A549 (cell line): ENCODE measurements at regions not wholly inside any gene's neighbourhood (a gene's known extent, or its start where the extent isn't known, plus 50 kb on each side); places are given as distances from the start of the nearest gene placed in this dataset.

ENCODE experiments used
- ATAC-seq, 2 experiments: fragments of 200-7000 bp in 1 of 2; fragments of >200 bp in 1 of 2; cut with Nextera tagmentation in 1 of 2; cut with Tn5 transposase in 1 of 2; 3 replicates each; pipeline versions ENCODE4 v1.8.0 to v1.9.1; 2018 to 2020; ENCODE audit warnings: mild to moderate bottlenecking in 1 of 2, moderate library complexity in 1 of 2
- CTCF ChIA-PET: fragments of 300-600 bp; sonication (Branson Sonifier 250); formaldehyde crosslinking; extraction: SDS; loops from one replicate; lab custom pipeline; 2021; ENCODE audit warnings: antibody characterized with exemption, inconsistent platforms; lab: Yijun Ruan, JAX
- POLR2A ChIA-PET: fragments of 350-600 bp; formaldehyde crosslinking; extraction: SDS; loops from one replicate; lab custom pipeline; 2021; ENCODE audit warnings: antibody characterized with exemption, inconsistent platforms; lab: Yijun Ruan, JAX
- DNase-seq, 2 experiments: peaks; one replicate each; pipeline versions ENCODE4 v3.0.0 to v3.0.0-alpha.2; 2011 to 2016; ENCODE audit warnings: low read depth in 1 of 2, low spot score in 1 of 2
- FAIRE-seq: peaks from 2 replicates; lab custom pipeline; 2011; peaks lifted over from hg19 to GRCh38; lab: Jason Lieb, UNC
- H3K27ac ChIP-seq, 2 experiments: fragments of >200 bp; sonication (Bioruptor Twin); formaldehyde crosslinking; 3 replicates each; pipeline ENCODE4 v1.5.1; 2016 to 2017
- H3K4me1 ChIP-seq: fragments of >200 bp; sonication (Bioruptor Twin); formaldehyde crosslinking; 3 replicates; pipeline ENCODE4 v1.6.1; 2016
- H3K4me2 ChIP-seq: fragments of >200 bp; sonication (Bioruptor Twin); formaldehyde crosslinking; 3 replicates; pipeline ENCODE4 v1.6.1; 2016
- H3K4me3 ChIP-seq: fragments of >200 bp; sonication (Bioruptor Twin); formaldehyde crosslinking; 3 replicates; pipeline ENCODE4 v1.5.1; 2016
- H3K9me3 ChIP-seq: fragments of >200 bp; sonication (Bioruptor Twin); formaldehyde crosslinking; 3 replicates; pipeline ENCODE4 v1.6.1; 2016
- BCL3 ChIP-seq: fragments of >200 bp; sonication (Bioruptor Twin); formaldehyde crosslinking; IDR thresholded peaks from 3 replicates; pipeline ENCODE4 v1.6.1; 2016
- CHD4 ChIP-seq: fragments of 200-600 bp; sonication (generic); IDR thresholded peaks from 2 replicates; pipeline ENCODE4 v1.6.1; 2016; ENCODE audit warnings: antibody characterized with exemption, mild to moderate bottlenecking, borderline replicate concordance
- E2F6 ChIP-seq: IDR thresholded peaks from 2 replicates; pipeline ENCODE4 v1.6.1; 2012; ENCODE audit warnings: low read depth, borderline replicate concordance
- ESRRA ChIP-seq: fragments of 150-350 bp; IDR thresholded peaks from 2 replicates; pipeline ENCODE4 v1.6.1; 2014; ENCODE audit warnings: mild to moderate bottlenecking, low read length, borderline replicate concordance
- FOSL2 ChIP-seq, 2 experiments: fragments of 450-650 bp in 1 of 2; fragments of >200 bp in 1 of 2; sonication (Bioruptor Twin) in 1 of 2; formaldehyde crosslinking; IDR thresholded peaks; 2 replicates each; pipeline versions ENCODE4 v1.5.0 to v1.6.1; 2016 to 2020; ENCODE audit warnings: mild to moderate bottlenecking in 1 of 2, moderate library complexity in 1 of 2
- HDAC2 ChIP-seq: fragments of 200-600 bp; sonication (generic); IDR thresholded peaks from 2 replicates; pipeline ENCODE4 v1.6.1; 2016
- HOXA7 ChIP-seq: fragments of 250-450 bp; sonication (Bioruptor Pico); IDR thresholded peaks from 2 replicates; pipeline ENCODE4 v1.5.0; 2020; ENCODE audit warnings: mild to moderate bottlenecking, moderate library complexity
- HOXB5 ChIP-seq: fragments of 250-450 bp; sonication (Bioruptor Pico); IDR thresholded peaks from 2 replicates; pipeline ENCODE4 v1.5.0; 2020; ENCODE audit warnings: mild to moderate bottlenecking, moderate library complexity
- JUN ChIP-seq, 2 experiments: fragments of >200 bp; sonication (Bioruptor Twin); formaldehyde crosslinking; IDR thresholded peaks; 2 replicates in 1 of 2; 3 replicates in 1 of 2; pipeline ENCODE4 v1.6.1; 2016 to 2017
- JUNB ChIP-seq: fragments of >200 bp; sonication (Bioruptor Twin); formaldehyde crosslinking; IDR thresholded peaks from 2 replicates; pipeline ENCODE4 v1.6.1; 2016
- KDM1A ChIP-seq: fragments of 200-600 bp; sonication (generic); IDR thresholded peaks from 2 replicates; pipeline ENCODE4 v1.6.1; 2016; ENCODE audit warnings: low read depth, mild to moderate bottlenecking
- KDM5A ChIP-seq: fragments of 200-600 bp; sonication (generic); IDR thresholded peaks from 2 replicates; pipeline ENCODE4 v1.6.1; 2016; ENCODE audit warnings: antibody characterized with exemption, mild to moderate bottlenecking
- NFE2L2 ChIP-seq: fragments of 150-350 bp; conservative IDR thresholded peaks from 2 replicates; pipeline ENCODE4 v1.6.1; 2014; ENCODE audit warnings: low read length
- PBX3 ChIP-seq: IDR thresholded peaks from 2 replicates; pipeline ENCODE4 v1.6.1; 2012
- RAD21 ChIP-seq, 2 experiments: fragments of >200 bp in 1 of 2; sonication (Bioruptor Twin) in 1 of 2; formaldehyde crosslinking in 1 of 2; IDR thresholded peaks in 1 of 2; conservative IDR thresholded peaks in 1 of 2; 2 replicates in 1 of 2; 3 replicates in 1 of 2; pipeline ENCODE4 v1.6.1; 2012 to 2018; ENCODE audit warnings: inconsistent platforms in 1 of 2
- RARB ChIP-seq: fragments of 250-450 bp; sonication (Bioruptor Pico); IDR thresholded peaks from 2 replicates; pipeline ENCODE4 v1.8.0; 2021; ENCODE audit warnings: mild to moderate bottlenecking, moderate library complexity
- RCOR1 ChIP-seq: fragments of 150-350 bp; IDR thresholded peaks from 2 replicates; pipeline ENCODE4 v1.6.1; 2014; ENCODE audit warnings: antibody characterized with exemption, low read length, low read depth
- REST ChIP-seq: fragments of 200-600 bp; sonication (generic); IDR thresholded peaks from 2 replicates; pipeline ENCODE4 v1.6.1; 2016; ENCODE audit warnings: antibody characterized with exemption, mild to moderate bottlenecking, moderate library complexity
- RFX5 ChIP-seq: fragments of 450-650 bp; IDR thresholded peaks from 2 replicates; pipeline ENCODE4 v1.7.1; 2014; ENCODE audit warnings: antibody characterized with exemption, mild to moderate bottlenecking, moderate library complexity
- RNF2 ChIP-seq: fragments of 200-600 bp; sonication (generic); IDR thresholded peaks from 2 replicates; pipeline ENCODE4 v1.6.1; 2016; ENCODE audit warnings: low read depth, mild to moderate bottlenecking, antibody characterized with exemption, moderate library complexity, borderline replicate concordance
- SMC3 ChIP-seq: fragments of >200 bp; sonication (Bioruptor Twin); formaldehyde crosslinking; IDR thresholded peaks from 3 replicates; pipeline ENCODE4 v1.6.1; 2018; ENCODE audit warnings: inconsistent platforms
- SREBF2 ChIP-seq: fragments of 450-650 bp; IDR thresholded peaks from 2 replicates; pipeline ENCODE4 v1.6.1; 2014; ENCODE audit warnings: mild to moderate bottlenecking, moderate library complexity
- TFCP2L1 ChIP-seq: fragments of 250-450 bp; sonication (Bioruptor Pico); IDR thresholded peaks from 2 replicates; pipeline ENCODE4 v1.5.0; 2021; ENCODE audit warnings: mild to moderate bottlenecking
- TP53 ChIP-seq: fragments of 250-450 bp; sonication (Bioruptor Pico); IDR thresholded peaks from 2 replicates; pipeline ENCODE4 v1.5.0; 2021; ENCODE audit warnings: mild to moderate bottlenecking, moderate library complexity
- ZC3H11A ChIP-seq: fragments of 450-650 bp; IDR thresholded peaks from 2 replicates; pipeline ENCODE4 v1.6.1; 2014; ENCODE audit warnings: antibody characterized with exemption, mild to moderate bottlenecking
- ZFP36 ChIP-seq: fragments of 450-650 bp; IDR thresholded peaks from 2 replicates; pipeline ENCODE4 v1.6.1; 2014; ENCODE audit warnings: borderline replicate concordance; ENCODE audit not compliant: partially characterized antibody
- WGBS: methylation state at CpG from one replicate; pipeline ENCODE4 v1.1.6; 2017; ENCODE audit errors: missing lambda C conversion rate; 5-methylcytosine and 5-hydroxymethylcytosine counted together
- TF ChIP-seq, protein P1 (sequence below): fragments of >200 bp; sonication (Bioruptor Twin); formaldehyde crosslinking; IDR thresholded peaks from 3 replicates; pipeline ENCODE4 v1.5.1; 2016

DNA sequence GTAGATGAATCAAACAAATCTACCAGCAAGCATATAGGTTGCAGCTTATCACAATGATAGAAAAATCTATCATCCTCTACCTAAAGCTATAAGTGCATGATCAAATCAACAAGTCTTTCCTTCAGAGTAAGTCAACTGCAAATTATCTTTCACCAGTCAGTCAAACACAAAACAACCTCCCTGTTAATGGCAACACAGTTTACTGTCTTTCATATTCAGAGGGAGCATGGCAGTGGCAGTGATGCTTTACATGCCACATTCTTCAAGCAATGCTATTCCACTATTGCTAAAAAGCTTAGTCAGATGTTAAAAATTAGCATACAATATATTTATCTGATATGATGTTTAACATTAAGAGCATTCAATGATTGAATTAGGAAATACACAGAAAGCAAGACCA lies 245.1 kb upstream of the KLHL4 start:
- no peak for TF ChIP-seq RARB
- TF ChIP-seq RNF2: no peak
- TF ChIP-seq KDM5A: no peak
- no peak for TF ChIP-seq RAD21 (conservative IDR thresholded peaks at IDR 0.05 in 1 of 2, IDR thresholded peaks at IDR 0.05 in 1 of 2)
- no peak for TF ChIP-seq PBX3
- TF ChIP-seq RCOR1: no peak
- no peak for TF ChIP-seq HOXA7 (CRISPR knock-in tag)
- TF ChIP-seq TP53 (CRISPR knock-in tag): no peak
- TF ChIP-seq JUN (IDR thresholded peaks at IDR 0.05): no peak
- TF ChIP-seq ZC3H11A: no peak
- ChIA-PET CTCF (no interaction called here), POLR2A (no interaction called here)
- Histone ChIP-seq H3K27ac (no peak overlapping the region), H3K4me2 (no peak overlapping the region), H3K4me1 (no peaks in the 10 kb centered on the region), H3K9me3 (no peaks in the 10 kb centered on the region), H3K4me3 (no peak overlapping the region)
- no peak for DNase-seq
- FAIRE-seq: no peak
- no peak for ATAC-seq

DNA sequence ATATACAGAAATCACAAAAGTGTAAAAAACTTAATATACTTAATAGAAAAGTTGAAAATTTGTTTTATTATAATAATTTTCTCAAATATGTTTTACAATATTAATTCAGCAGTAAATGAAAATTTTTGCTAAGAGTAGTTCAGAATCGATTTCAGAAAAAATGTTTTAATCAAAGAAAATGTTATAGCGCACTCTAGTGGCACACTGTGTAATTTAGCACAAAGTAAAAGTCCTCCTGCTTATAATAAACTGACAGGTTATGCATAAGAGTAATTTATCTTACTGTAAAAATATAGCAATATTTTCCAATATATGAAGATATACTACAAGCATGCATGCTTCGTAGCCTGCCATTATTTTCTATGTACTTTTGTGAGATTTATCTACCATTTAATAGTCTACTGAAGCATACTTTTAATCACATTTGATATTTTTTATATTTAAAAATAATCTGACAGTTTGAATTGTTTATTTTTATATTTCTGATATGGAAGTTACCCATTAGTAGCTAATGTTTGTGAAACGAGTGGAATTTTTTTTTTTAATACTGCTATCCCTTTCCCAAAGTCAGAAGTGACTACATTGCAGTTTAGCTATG lies 217.9 kb upstream of the KLHL4 start:
- Histone ChIP-seq H3K9me3 (no peaks in the 10 kb centered on the region), H3K4me2 (no peak overlapping the region), H3K4me3 (no peak overlapping the region), H3K4me1 (no peaks in the 10 kb centered on the region), H3K27ac (no peak overlapping the region)
- ATAC-seq (no peak), FAIRE-seq (peak; percentile 96), DNase-seq (peak in 1 of 2 experiments; percentile 23)
- WGBS: 2% methylated on average over 4 of the region's 4 CpGs
- no peak for TF ChIP-seq SREBF2
- no peak for TF ChIP-seq RCOR1
- TF ChIP-seq FOSL2 (IDR thresholded peaks at IDR 0.05): no peak
- TF ChIP-seq FOSL2 (CRISPR knock-in tag; IDR thresholded peaks at IDR 0.05): no peak
- no peak for TF ChIP-seq KDM1A
- TF ChIP-seq BCL3: no peak
- TF ChIP-seq JUNB: no peak
- TF ChIP-seq RAD21 (conservative IDR thresholded peaks at IDR 0.05 in 1 of 2, IDR thresholded peaks at IDR 0.05 in 1 of 2): peak; percentile 48 to 57
- TF ChIP-seq HOXB5 (CRISPR knock-in tag): no peak
- TF ChIP-seq TFCP2L1 (CRISPR knock-in tag): no peak
- TF ChIP-seq RFX5: no peak
- TF ChIP-seq SMC3: peak; percentile 41; the same call in 2 of the 3 replicates
- TF ChIP-seq, protein P1, sequence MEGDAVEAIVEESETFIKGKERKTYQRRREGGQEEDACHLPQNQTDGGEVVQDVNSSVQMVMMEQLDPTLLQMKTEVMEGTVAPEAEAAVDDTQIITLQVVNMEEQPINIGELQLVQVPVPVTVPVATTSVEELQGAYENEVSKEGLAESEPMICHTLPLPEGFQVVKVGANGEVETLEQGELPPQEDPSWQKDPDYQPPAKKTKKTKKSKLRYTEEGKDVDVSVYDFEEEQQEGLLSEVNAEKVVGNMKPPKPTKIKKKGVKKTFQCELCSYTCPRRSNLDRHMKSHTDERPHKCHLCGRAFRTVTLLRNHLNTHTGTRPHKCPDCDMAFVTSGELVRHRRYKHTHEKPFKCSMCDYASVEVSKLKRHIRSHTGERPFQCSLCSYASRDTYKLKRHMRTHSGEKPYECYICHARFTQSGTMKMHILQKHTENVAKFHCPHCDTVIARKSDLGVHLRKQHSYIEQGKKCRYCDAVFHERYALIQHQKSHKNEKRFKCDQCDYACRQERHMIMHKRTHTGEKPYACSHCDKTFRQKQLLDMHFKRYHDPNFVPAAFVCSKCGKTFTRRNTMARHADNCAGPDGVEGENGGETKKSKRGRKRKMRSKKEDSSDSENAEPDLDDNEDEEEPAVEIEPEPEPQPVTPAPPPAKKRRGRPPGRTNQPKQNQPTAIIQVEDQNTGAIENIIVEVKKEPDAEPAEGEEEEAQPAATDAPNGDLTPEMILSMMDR: peak; percentile 54
- ChIA-PET CTCF (interaction anchor here (0.6 kb wide), 1 partner anchor 13 kb away, joined by 4 read pairs; no protein-coding TSS in a partner anchor), POLR2A (no interaction called here)

GRCh38 chrX:87310780-87311179 lies 206.8 kb upstream of the KLHL4 start:
- no peaks in the 10 kb centered on the region for H3K9me3 ChIP-seq
- H3K27ac ChIP-seq: no peak overlapping the region
- ChIA-PET CTCF (no interaction called here), POLR2A (no interaction called here)
- no peak overlapping the region for H3K4me3 ChIP-seq
- H3K4me1 ChIP-seq: no peaks in the 10 kb centered on the region
- DNase-seq: no peak
- TF ChIP-seq KDM5A (no peak), HDAC2 (no peak), ESRRA (no peak), NFE2L2 (no peak), ZFP36 (no peak), CHD4 (no peak), E2F6 (no peak), REST (no peak)
- no peak overlapping the region for H3K4me2 ChIP-seq
- no peak for ATAC-seq
- 20% methylated on average over 1 of the region's 1 CpG for WGBS
- FAIRE-seq: no peak
